8988T (cell line): ENCODE measurements at regions not wholly inside any gene's neighbourhood (a gene's known extent, or its start where the extent isn't known, plus 50 kb on each side); places are given as distances from the start of the nearest gene placed in this dataset.
"Not testable (repeated sequence)": the region's sequence is repeated elsewhere in the genome, so short reads cannot be mapped to it uniquely, and the experiment has no call there.

Experiments
- DNase-seq: peaks from one replicate; pipeline ENCODE4 v3.0.0; 2011

DNA sequence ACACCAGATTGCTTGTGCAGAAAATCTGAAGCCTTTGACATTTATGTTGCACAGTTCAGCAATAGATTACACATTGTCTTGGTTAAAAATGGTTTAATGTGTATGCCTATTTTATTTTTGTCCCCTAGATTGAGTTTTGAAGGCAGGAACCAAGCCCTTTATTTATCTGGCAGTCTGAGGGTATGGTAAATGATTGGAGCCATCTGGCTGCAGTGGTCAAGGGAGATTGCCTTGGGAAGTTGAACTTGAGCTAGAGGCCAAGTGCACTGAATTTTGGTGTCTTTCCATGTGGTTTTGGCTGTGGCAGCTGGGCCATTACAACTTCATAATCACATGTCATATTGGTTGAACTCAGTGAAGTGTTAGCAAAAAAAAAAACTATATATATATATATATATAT is 248.7 kb upstream of the C2CD4B start:
- no peak for DNase-seq

DNA sequence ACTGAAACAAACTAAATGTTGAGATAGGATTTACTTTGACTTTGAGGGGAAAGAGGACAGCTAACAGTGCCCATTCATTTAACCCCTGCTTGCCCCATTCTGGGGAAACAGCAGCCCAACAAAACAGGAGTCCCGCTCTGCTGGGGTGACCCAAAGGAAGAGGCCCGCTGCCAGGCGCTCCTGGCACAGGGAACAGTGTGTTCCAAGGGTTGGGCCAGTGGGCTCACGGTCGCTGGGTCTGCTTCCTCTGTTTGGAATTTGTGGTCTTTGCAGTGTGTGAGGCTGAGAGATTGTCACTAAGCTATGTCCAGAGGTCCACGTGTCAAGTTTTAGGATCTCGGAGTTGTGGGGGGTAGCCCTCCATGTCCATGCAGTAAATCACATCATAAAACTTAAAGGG is 250.4 kb upstream of the C2CD4B start:
- no peak for DNase-seq

DNA sequence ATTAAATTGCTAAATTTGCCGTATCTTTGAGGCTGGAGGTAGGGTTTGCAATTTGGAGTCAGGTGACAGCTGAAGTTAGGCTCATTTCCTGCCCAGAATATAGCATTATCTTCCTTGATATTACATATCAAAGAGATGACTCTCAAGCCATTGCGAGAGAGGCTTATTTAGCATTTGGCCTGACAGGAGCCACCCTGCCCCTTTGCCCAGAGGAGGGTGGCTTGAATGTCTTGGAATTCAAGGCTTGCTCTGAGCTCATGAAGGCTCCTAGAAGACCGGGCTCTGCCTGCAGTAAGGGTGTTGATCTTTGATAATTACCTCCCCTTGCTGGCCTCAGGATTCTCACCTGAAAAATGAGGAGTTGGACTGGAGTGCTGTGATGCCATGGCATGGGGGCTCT is 251.4 kb upstream of the C2CD4B start:
- no peak for DNase-seq

DNA sequence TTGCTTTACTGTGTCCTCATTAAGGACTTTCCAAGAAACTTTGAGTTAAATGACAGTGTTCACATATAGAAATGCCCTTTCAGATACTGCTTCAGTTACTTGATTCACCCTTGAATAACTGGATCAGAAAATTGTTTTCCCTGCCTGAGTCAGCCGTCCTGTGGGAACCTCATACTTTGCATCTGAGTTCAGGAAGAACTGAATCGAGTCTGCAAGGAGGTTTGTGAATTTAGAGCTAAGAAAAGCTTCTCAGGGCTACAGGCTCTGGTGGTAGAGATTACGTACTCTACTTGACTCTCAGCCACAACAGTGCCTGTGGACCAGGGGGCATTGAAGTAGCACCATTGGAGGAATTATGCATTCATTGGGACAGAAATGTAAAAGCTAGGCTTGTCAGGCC is 252.4 kb upstream of the C2CD4B start:
- no peak for DNase-seq

DNA sequence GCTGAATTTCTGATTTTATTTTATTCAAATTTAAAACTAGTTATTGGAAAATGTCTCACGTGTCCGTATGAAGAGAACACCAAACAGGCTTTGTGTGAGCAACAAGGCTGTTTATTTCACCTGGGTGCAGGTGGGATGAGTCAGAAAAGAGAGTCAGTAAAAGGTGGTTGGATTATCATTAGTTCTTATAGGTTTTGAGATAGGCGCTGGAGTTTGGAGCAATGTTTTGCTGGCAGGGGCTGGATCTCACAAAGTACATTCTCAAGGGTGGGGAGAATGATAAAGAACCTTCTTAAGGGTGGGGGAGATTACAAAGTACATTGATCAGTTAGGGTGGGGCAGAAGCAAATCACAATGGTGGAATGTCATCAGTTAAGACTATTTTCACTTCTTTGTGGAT is 253.4 kb upstream of the C2CD4B start:
- not testable (repeated sequence) for DNase-seq

DNA sequence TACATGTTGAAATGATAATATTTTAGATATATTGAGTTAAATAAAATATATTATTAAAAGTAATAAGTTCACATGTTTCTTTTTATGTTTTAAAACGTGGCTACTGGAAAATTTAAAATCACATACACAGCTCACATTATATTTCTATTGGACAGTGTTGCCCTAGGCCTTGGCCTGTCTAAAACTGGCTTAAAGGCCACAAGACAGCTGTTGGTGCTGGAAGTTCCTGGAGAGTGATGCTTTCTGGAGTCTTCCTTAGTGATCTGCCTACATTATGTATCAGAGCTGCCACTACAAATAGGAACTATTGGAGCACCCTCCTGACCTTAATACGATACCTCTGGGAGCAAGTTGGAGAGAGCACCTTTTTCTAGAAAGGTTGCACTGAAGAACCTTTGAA is 254.1 kb upstream of the C2CD4B start:
- DNase-seq: no peak

DNA sequence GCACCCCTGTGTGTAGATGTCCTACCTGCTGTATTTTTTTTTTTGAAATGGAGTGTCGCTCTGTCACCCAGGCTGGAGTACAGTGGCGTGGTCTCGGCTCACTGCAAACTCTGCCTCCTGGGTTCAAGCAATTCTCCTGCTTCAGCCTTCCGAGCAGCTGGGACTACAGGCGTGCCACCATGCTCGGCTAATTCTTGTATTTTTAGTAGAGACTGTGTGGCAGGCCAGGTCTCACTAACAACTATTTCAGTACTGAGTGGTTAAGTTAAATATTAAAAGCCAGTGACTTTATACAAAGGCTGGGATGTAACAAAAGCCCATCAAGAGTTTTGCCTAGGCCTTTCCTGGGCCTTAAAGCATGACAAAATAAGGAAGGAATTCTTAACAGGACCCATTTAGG is 255.3 kb upstream of the C2CD4B start:
- DNase-seq: not testable (repeated sequence)

DNA sequence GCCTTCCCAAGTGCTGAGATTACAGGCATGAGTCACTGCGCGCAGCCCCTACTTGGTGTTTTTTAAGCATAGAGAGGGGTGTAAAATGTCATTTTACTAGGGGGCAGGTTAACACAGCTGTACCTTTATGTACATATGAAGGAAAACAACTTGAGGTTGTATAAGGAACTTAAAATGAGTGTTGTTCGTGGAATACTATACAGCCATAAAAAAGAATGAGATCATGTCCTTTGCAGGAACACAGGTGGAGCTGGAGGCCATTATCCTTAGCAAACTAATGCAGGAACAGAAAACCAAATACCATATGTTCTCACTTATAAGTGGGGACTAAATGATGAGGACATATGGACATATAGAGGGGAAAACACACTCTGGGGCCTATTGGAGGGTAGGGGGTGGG is 256.2 kb upstream of the C2CD4B start:
- DNase-seq: no peak

DNA sequence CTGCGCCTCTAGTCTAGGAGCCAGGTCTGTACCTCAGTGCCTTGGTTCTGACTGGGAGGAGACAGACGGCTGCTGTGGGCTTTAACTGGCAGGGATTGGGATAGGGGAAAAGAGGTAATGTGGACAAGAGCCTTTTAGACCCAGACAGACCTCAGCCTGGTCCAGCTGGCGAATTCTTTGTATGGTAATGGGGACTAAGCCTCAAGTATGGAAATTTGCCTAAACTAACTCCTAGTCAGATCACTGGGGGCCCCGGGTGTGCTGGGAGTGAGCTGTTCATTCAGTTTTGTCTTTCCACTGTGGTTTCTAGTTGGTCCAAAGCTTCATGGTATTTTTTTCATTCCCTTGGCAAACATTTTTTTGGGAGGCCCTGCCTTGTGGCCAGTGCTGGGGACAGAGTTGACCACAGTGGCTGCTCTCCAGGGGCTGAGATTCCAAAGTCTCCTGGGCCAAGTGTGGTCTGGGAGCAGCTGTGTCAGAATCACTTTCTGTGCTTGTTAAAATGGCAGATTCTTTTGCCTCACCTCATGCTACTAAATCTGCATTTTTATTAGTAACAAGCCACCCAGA is 261.4 kb upstream of the C2CD4B start:
- DNase-seq: no peak

DNA sequence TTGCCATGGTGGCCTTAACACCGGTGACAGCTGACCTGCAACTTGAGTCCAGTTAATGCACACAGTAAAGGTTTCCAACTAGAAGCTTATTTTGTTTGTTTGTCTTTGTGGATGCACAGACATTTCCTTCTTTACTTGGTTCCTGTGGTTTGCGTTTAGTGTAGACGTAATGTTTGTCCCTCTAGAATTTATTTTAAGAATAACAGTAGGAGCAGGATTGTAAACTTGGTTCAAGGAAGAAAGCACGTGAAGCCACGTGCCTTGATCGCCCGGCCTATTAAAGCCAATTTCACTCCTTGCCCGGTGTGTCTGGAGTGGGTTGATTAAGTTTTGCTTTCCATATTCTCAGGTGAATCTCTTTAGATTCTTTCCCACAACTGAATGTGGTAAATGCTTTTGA is 263.2 kb upstream of the C2CD4B start:
- no peak for DNase-seq

DNA sequence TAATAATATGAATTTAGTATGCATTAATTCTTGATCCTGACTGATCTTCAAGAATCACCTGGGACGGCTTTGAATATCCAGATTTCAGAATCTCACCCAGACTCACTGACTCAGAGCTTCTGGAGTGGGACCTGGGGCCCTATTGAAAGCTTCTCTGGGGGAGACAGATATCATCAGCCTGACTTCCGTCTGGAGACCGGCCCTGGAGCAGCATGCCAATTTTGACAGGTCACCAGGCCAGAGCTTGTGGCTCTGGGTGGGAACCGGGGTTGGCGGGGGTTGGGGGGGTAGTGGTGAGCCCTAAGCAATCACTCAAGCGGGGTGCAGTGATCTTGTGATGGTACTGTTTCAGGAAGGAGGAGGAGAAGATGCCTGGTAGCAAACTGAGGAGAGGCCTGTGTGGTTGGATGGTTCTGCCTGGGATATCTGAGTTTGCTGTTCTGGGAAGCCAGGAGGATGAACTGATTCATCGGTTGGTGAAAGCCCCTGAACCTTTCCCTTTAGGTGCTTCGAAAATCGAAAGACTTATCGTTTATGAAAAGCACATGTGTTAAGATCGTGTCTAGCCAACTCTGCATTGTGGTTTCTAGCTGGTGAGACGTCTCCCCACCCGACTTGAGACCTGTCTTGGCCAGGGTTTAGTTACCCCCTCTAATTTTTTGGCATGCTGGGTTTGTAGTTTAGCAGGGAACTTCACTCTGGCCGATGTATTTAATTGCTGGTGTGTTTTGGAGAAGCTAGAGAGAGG is 263.9 kb upstream of the C2CD4B start:
- DNase-seq: no peak

DNA sequence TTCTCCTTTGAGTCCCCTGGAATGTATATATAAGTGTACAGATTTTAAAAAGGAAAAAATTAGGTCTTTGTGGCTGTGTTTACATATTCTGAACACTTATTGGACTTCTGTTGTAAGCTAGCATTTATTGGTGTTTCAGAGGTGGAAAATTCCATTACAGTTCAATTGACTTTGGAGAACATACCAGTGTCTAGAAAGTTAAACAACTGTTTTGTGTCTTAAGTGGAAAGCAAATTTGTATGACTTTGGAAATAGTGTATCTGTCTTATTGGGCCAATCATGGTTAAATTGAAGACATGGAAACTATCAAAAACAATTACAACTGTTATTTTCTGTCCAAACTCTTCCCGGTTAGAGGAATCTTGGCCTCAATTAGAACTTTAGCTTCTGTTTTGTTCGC is 265.0 kb upstream of the C2CD4B start:
- DNase-seq: no peak

DNA sequence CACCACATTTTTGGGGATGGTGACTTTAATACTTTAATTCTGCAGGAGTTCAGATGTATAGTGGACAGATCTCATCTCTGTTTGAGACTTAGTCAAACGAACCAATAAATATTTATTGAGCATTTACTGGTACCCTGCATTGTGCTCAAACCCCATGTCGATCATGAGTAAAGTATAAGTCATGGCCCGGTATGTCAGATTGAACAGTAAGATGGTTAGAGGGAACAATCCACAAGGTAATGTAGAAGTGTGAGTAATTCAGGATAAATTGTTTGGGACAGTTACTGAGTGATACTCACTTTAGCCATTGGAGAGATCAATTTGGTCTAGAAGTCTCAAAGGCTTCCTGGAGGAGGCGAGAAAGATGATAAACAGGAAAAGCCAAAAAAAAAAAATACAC is 265.5 kb upstream of the C2CD4B start:
- no peak for DNase-seq

DNA sequence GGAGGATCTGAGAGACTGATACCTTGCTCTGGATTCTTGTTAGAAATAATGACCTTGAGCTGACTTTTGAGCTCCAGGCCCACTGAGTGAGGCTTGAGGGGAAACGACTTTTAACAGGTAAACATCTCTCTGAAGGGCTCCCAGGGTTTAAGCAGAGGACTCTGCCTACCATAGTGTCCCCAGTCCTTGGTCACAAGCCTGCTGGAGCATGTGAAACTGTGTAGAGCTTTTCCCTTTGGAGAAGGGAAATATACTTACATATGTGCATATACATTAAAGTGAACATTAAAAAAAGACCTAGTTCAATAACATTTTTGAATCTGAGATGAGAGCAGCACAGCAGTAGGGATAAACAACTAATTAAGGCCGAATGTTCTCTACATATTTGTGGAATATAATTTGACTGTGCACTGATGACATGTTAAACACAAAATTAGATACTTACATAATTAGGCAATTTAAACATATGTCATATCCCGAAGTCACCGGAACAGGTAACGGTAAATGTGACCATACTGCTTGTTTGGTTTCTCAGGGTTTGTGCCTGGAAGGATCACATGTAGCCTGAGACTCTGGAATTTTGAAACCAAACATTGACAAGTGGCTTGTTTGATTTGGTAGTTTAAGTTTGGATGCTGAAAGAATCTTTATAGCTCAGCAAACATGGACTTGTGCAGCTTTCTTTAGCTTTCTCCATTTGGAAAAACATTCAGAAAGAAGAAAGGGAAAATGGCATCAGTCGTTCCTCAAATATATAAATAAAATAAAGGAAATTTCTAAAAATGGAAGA is 266.1 kb upstream of the C2CD4B start:
- no peak for DNase-seq

DNA sequence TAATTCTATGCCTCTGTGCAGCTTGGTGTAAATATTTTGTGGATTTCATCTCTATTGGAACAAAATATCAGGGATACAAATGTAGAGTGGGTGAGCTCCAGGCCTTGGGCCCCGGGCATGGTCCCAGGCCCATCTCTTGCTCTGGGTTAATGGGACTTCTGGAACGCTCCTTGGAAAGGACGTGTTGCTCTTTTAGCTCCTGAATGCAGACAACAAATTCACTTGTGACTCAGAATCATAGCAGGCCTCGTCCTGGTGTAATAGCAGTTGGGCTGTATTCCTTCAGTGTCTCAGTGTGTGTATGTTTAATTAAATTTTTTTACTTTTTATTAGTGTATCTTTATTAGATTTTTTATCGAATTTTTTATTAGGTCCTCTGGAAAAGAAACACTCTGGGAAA is 266.7 kb upstream of the C2CD4B start:
- DNase-seq: no peak

DNA sequence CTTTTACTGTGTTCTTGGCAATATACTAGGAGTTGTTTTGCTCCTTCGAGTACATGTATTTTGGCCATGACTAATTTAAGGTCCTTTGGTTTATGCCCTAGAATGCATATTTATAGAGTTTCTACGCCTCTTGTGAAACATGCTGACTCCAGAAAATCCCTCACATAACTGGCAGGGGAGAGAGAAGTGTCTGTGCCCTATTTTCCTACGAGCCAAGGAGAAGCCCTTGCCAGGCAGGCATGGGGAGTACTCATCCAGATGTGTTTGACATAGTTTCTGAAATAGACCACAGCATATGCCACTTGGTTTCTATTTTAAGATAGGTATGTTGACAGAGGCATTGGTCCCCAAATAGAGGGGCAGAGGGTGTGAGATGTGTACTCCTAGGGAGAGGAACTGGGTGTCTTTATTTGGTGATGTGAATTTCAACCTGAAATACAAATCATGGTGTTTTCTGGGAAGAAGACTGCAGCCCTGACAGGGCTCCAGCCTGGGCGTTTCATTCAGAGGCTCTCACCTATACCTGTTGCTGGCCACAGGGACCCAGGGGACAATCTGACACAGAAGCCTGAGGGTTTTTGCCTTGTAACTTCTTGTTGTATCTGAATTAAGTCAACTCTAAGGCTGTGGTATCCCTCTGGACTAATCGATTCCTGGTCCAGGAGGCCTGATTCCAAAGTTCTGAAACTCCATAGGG is 267.8 kb upstream of the C2CD4B start:
- no peak for DNase-seq

DNA sequence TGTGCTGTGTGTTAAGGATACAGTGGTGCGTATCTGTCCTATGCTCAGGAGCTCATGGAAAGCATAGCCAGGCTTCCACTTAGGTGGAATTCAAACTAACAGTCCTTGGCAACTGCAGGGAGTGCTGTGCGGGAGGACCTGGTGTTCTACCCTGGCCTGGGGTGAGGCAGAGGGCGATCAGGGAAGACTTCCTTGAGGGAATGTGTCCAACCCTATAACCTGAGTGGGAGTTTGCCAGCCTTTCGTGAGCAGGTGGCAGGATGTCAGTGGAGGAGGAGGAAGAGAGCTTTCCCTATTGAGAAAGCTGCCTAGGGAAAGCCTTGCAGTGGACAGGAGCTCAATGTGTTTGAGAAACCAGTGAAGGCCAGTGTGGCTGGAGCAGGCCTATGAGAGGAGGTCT is 271.1 kb upstream of the C2CD4B start:
- no peak for DNase-seq

DNA sequence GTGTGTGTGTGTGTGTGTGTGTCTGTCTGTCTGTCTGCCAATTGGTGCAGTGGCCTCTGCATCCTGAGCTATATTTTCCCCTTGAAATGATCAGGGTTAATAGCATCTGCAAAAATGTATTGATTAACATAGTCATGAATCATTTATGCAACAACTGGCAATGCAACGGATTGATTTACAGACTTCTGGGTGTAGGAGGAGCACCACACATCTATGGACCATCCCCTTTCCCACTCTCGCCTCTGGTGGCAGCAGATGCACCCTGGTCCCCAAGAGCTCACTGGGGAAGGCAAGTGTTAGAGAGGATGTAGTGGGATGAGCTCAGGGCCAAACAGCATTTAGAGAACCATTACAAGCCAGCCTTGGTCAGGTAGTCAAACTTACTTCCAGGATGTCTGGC is 272.7 kb upstream of the C2CD4B start:
- no peak for DNase-seq

DNA sequence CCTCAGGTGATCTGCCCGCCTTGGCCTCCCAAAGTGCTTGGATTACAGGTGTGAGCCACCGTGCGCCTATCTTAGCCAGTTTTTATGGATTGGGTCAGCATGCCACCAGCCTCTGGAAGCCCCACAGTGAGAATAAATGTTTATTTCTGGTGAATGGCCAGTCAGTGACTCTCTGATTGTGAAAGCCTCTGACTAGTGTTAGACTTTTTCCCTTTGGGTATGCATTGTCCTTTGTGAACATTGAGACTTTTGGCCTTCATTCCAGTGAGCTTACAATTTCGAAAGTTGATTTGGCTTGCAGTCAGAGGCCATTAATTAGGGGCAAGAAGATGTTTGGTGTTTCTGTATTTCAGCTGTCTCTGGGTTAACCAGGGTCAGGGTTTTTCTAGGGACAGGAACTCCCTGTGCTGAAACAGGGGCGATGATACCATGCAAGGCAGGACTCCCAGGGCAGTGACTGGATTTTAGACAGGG is 274.5 kb upstream of the C2CD4B start:
- DNase-seq: no peak

DNA sequence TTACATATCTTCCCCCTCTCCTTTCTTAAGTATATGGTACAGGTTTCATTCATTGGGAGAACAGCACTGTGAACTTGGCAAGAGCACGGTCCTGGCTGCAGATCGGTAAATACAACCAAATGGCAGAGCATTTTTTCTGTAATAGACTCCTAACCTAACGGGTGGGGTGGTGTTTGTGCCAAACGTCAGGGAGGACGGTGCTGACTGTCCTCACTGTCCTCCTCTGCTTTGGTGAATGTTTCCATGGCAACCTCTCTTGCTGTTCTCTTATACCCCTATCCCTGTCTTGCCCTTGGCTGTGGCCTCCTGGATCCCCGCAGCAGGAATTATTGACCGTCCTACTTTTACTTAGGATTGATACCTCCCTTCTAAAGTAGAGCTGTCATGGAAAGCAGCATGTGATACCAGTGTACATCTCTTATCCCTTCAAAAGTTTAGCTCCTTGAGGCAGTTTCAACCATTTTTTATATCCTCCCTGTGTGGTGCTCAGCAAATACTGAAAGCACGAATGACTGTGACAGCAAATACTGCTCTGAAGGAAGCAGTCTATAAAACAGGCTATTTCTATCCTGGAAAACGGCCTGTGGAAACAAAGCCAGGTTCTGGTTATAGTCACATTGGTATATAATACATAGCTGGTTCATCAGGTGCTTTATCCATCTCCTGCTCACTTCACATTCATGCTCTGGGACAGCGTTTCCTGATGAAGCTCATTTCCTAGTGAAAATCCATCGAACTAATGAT is 275.4 kb upstream of the C2CD4B start:
- no peak for DNase-seq

DNA sequence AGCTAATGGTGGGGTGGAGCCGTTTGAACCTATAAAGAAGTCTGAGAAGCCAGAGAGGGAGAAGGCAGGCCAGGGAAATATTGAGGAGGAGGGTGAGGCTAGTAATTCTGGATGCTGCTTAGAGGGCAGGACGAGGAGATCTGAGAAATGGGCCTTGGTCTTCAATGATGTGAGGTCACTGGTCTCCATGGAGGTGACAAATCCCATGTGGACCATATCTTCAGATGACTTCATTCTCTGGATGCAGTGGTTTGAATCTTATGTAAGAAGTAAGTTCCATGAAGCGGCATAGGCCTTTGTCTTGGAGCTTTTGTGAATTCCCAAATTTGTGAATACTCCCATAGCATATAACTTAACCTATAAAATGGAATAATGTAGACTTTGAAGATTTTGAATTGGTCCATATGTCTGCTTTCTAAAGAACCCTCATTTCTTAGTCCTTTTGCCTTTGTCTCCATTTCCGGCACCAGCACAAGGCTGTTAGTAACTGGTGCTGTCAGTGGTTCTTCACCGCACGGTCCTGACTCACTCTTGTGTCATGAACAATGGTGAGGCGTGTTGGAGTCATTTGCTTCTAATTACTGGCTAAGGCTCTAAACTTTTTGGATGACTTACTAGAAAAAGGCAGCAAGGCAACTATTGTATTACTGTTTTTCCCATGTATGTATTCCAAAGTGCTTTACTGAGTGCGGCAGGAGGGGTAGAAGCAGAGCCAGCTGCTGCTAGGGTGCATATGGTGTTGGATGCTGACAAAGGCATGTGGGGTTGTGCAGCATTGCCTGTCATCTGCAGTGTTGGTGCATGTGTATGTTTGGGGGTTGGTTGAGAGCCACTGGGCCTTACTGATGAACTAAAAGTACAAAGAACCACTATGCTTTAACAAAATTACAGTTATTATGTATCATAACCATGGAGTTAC is 279.3 kb upstream of the C2CD4B start:
- no peak for DNase-seq

DNA sequence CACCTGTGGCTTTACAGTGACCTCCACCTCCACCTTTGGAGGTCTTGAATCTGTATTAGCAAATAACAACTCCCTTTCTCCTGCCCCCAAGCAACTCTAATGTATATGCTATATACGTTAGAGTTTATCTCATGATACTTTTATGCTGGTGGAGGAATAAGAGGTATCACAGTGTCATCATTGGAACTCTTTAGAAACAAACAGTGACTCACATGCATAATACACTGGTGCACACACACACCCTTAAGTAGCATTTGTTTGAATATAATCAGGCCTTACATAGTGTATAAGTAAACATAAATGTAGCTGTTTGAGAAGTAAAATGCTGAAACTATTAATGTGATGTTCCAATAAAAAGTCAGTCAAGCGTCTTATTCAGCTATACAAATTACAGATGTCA is 280.2 kb upstream of the C2CD4B start:
- DNase-seq: no peak
